LNCaP clone FGC (cell line): ENCODE measurements at regions not wholly inside any gene's neighbourhood (a gene's known extent, or its start where the extent isn't known, plus 50 kb on each side); places are given as distances from the start of the nearest gene placed in this dataset.

Source experiments
- DNase-seq: peaks from one replicate; pipeline ENCODE4 v3.0.0-alpha.2; 2011; ENCODE audit warnings: low read depth
- H3K4me3 ChIP-seq: 2 replicates; pipeline ENCODE4 v1.5.1; 2011; ENCODE audit warnings: mild to moderate bottlenecking, low read depth, low read length, control low read depth
- CTCF ChIP-seq: IDR thresholded peaks from 2 replicates; pipeline ENCODE4 v1.5.1; 2012; ENCODE audit warnings: mild to moderate bottlenecking; ENCODE audit not compliant: control insufficient read depth, insufficient read depth; ENCODE audit errors: extremely low read depth

- no peak for TF ChIP-seq CTCF
- no peak overlapping the region for H3K4me3 ChIP-seq
- DNase-seq: no peak
Observed at GRCh38 chr2:18430996-18431748, 129.3 kb downstream of the RDH14 start.

GRCh38 chr2:18428516-18428915 lies 131.9 kb downstream of the RDH14 start:
- H3K4me3 ChIP-seq: no peak overlapping the region
- DNase-seq: no peak
- TF ChIP-seq CTCF: no peak

- no peak for TF ChIP-seq CTCF
- H3K4me3 ChIP-seq: no peak overlapping the region
- DNase-seq: no peak
Observed at GRCh38 chr2:18427762-18428161, 132.7 kb downstream of the RDH14 start.

- no peak overlapping the region for H3K4me3 ChIP-seq
- no peak for DNase-seq
- TF ChIP-seq CTCF: no peak
Observed at GRCh38 chr2:18426174-18426573, 134.3 kb downstream of the RDH14 start.

GRCh38 chr2:18425210-18425703 lies 135.2 kb downstream of the RDH14 start:
- H3K4me3 ChIP-seq: no peak overlapping the region
- no peak for DNase-seq
- no peak for TF ChIP-seq CTCF

- no peak for DNase-seq
- TF ChIP-seq CTCF: no peak
- H3K4me3 ChIP-seq: no peak overlapping the region
Observed at GRCh38 chr2:18423636-18424035, 136.8 kb downstream of the RDH14 start.
